Endodermal cell (in vitro differentiated cells): ENCODE measurements at regions not wholly inside any gene's neighbourhood (a gene's known extent, or its start where the extent isn't known, plus 50 kb on each side); places are given as distances from the start of the nearest gene placed in this dataset.
A peak's percentile ranks its signal among the peaks of the same experiment; 100 is the strongest.
"Not testable (repeated sequence)": the region's sequence is repeated elsewhere in the genome, so short reads cannot be mapped to it uniquely, and the experiment has no call there.

Experiments used
- DNase-seq: peaks from one replicate; pipeline ENCODE4 v3.0.0-alpha.2; 2017
- H3K27ac ChIP-seq: 2 replicates; pipeline ENCODE4 v1.5.1; 2013; ENCODE audit warnings: mild to moderate bottlenecking, low read depth, low read length, moderate library complexity
- H3K27me3 ChIP-seq: 2 replicates; pipeline ENCODE4 v1.6.1; 2013; ENCODE audit warnings: mild to moderate bottlenecking, low read length, moderate library complexity; ENCODE audit not compliant: insufficient read depth, control insufficient read depth, poor library complexity, severe bottlenecking
- H3K36me3 ChIP-seq: 2 replicates; pipeline ENCODE4 v1.7.0; 2013; ENCODE audit warnings: mild to moderate bottlenecking, low read length, moderate library complexity; ENCODE audit not compliant: control insufficient read depth, insufficient read depth
- H3K4me1 ChIP-seq: one replicate; pipeline ENCODE4 v1.7.0; 2013; ENCODE audit warnings: low read length; ENCODE audit not compliant: control insufficient read depth, insufficient read depth
- H3K4me3 ChIP-seq: 2 replicates; pipeline ENCODE4 v1.5.1; 2013; ENCODE audit warnings: mild to moderate bottlenecking, low read length, moderate library complexity
- H3K9ac ChIP-seq: 2 replicates; pipeline ENCODE4 v1.6.1; 2013; ENCODE audit warnings: mild to moderate bottlenecking, low read length, moderate library complexity; ENCODE audit not compliant: poor library complexity, severe bottlenecking; ENCODE audit errors: extremely low read depth
- H3K9me3 ChIP-seq: 2 replicates; pipeline ENCODE4 v1.6.1; 2013; ENCODE audit warnings: mild to moderate bottlenecking, low read length, moderate library complexity; ENCODE audit not compliant: control insufficient read depth
- H3K27ac Mint-ChIP-seq: 2 replicates; pipeline ENCODE4 v1.8.0; 2020; ENCODE audit warnings: mixed read lengths
- H3K27me3 Mint-ChIP-seq: 2 replicates; pipeline ENCODE4 v1.8.0; 2021; ENCODE audit warnings: mild to moderate bottlenecking, mixed read lengths; ENCODE audit not compliant: insufficient read depth
- H3K36me3 Mint-ChIP-seq: 2 replicates; pipeline ENCODE4 v1.8.0; 2020; ENCODE audit warnings: low read depth, mixed read lengths
- H3K4me1 Mint-ChIP-seq: 2 replicates; pipeline ENCODE4 v1.8.0; 2020; ENCODE audit warnings: mixed read lengths
- H3K4me3 Mint-ChIP-seq: 2 replicates; pipeline ENCODE4 v1.8.0; 2020; ENCODE audit warnings: mild to moderate bottlenecking, moderate library complexity, mixed read lengths
- H3K9me3 Mint-ChIP-seq: 2 replicates; pipeline ENCODE4 v1.8.0; 2020; ENCODE audit warnings: mild to moderate bottlenecking, mixed read lengths
- CTCF ChIP-seq: fragments of 200-600 bp; sonication (generic); conservative IDR thresholded peaks from 2 replicates; pipeline ENCODE4 v1.5.0; 2021; ENCODE audit warnings: antibody characterized with exemption, mild to moderate bottlenecking
- WGBS, 2 experiments: methylation state at CpG; one replicate each; pipeline versions ENCODE4 v1.1.5 to v1.1.7; 2013; ENCODE audit warnings: missing lambda C conversion rate in 2 of 2, mixed read lengths in 1 of 2; ENCODE audit not compliant: insufficient coverage in 1 of 2, insufficient read length in 1 of 2; 5-methylcytosine and 5-hydroxymethylcytosine counted together

- Mint-ChIP-seq H3K4me3 (no peak overlapping the region), H3K27ac (no peak overlapping the region), H3K36me3 (no peaks in the 10 kb centered on the region), H3K4me1 (peaks cover 29% of the 10 kb centered on the region), H3K9me3 (peaks cover 4% of the 10 kb centered on the region), H3K27me3 (peaks cover 36% of the 10 kb centered on the region)
- Histone ChIP-seq H3K27me3 (no peaks in the 10 kb centered on the region), H3K36me3 (no peaks in the 10 kb centered on the region), H3K4me3 (no peak overlapping the region), H3K9me3 (peaks cover 4% of the 10 kb centered on the region), H3K9ac (no peak overlapping the region), H3K27ac (no peak overlapping the region), H3K4me1 (peaks cover 10% of the 10 kb centered on the region)
- DNase-seq = no peak
- TF ChIP-seq CTCF = no peak
- WGBS, 2 experiments = 93 to 100% methylated on average over 2 of the region's 2 CpGs
Measured at GRCh38 chr10:83765731-83766130, 373.6 kb upstream of the GHITM start.

- no peaks in the 10 kb centered on the region for H3K36me3 ChIP-seq
Measured at GRCh38 chr10:83769281-83769820, 370.0 kb upstream of the GHITM start.

GRCh38 chr10:83786701-83787100 lies 352.6 kb upstream of the GHITM start:
- peaks cover 26% of the 10 kb centered on the region for H3K9me3 Mint-ChIP-seq
- peak overlapping the region; percentile 84 for H3K27ac Mint-ChIP-seq
- not testable (repeated sequence) for H3K36me3 ChIP-seq, H3K27me3 ChIP-seq, H3K36me3 Mint-ChIP-seq, H3K27ac ChIP-seq, DNase-seq, H3K27me3 Mint-ChIP-seq, H3K9ac ChIP-seq, H3K4me1 ChIP-seq, H3K4me1 Mint-ChIP-seq
- peak overlapping the region; percentile 47 for H3K4me3 Mint-ChIP-seq
- H3K9me3 ChIP-seq = peaks cover 21% of the 10 kb centered on the region
- WGBS, 2 experiments = 84 to 94% methylated on average over 10 to 24 of the region's 25 CpGs
- H3K4me3 ChIP-seq = peak overlapping the region; percentile 35

More at GRCh38 chr10:83769281-83769820, 370.0 kb upstream of the GHITM start:
- peaks cover 19% of the 10 kb centered on the region for H3K9me3 ChIP-seq
- Mint-ChIP-seq H3K36me3 (peaks cover 7% of the 10 kb centered on the region), H3K9me3 (peaks cover 11% of the 10 kb centered on the region), H3K27ac (peak overlapping the region; percentile 20), H3K27me3 (peaks cover 29% of the 10 kb centered on the region), H3K4me1 (peaks cover 43% of the 10 kb centered on the region), H3K4me3 (no peak overlapping the region)
- no peaks in the 10 kb centered on the region for H3K27me3 ChIP-seq
- no peak for DNase-seq
- H3K27ac ChIP-seq = peak overlapping the region; percentile 58
- no peak overlapping the region for H3K9ac ChIP-seq
- WGBS, 2 experiments = 93% methylated on average over 5 of the region's 5 CpGs; no CpG with 5 or more reads in 1 of the 2 experiments
- H3K4me1 ChIP-seq = peaks cover 10% of the 10 kb centered on the region
- H3K4me3 ChIP-seq = peak overlapping the region; percentile 16
- no peak for TF ChIP-seq CTCF

GRCh38 chr10:83801983-83802382 lies 337.3 kb upstream of the GHITM start:
- Mint-ChIP-seq H3K27me3 (no peaks in the 10 kb centered on the region), H3K27ac (no peak overlapping the region), H3K4me1 (peaks cover 3% of the 10 kb centered on the region), H3K9me3 (peaks cover 8% of the 10 kb centered on the region), H3K36me3 (no peaks in the 10 kb centered on the region), H3K4me3 (no peak overlapping the region)
- Histone ChIP-seq H3K9me3 (peaks cover 14% of the 10 kb centered on the region), H3K4me3 (no peak overlapping the region), H3K27me3 (no peaks in the 10 kb centered on the region), H3K27ac (no peak overlapping the region), H3K9ac (no peak overlapping the region), H3K4me1 (no peaks in the 10 kb centered on the region), H3K36me3 (no peaks in the 10 kb centered on the region)
- TF ChIP-seq CTCF = peak; percentile 75
- no peak for DNase-seq
